Body of pancreas (tissue), 4 donors: ENCODE measurements at regions not wholly inside any gene's neighbourhood (a gene's known extent, or its start where the extent isn't known, plus 50 kb on each side); places are given as distances from the start of the nearest gene placed in this dataset.

Experiments used
- POLR2A ChIP-seq, 3 donors: fragments of 450-650 bp; IDR thresholded peaks; one replicate each; pipeline ENCODE4 v1.6.1; 2016; ENCODE audit warnings: antibody characterized with exemption in 3 of 3, mild to moderate bottlenecking in 2 of 3
- TF ChIP-seq, protein P1 (sequence below), 7 experiments: fragments of 450-650 bp in 4 of 7; fragments of 200-600 bp in 3 of 7; sonication (generic) in 3 of 7; IDR thresholded peaks; one replicate each; pipeline ENCODE4 v1.5.1; 2016 to 2019; ENCODE audit warnings: antibody characterized with exemption in 7 of 7

DNA sequence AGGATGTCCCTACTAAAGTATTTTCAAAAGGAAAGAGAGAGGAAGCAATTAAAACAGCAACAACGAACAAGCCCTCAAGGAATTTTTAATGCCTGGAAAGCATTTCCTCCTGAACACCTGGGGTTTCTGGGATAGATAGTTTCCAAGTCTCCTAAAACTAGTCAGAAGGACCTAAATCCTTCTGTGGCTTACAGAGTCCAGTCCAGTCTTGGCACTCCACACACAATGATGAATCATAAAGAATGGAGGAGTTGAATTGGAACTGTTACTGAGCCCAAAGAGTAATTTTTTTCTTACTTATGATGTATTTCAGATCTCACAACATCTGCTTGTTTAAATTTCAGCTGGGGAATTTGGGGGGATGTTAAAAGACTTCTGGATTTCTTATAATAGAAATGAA is 144.6 kb upstream of the SETBP1 start:
- TF ChIP-seq, protein P1, sequence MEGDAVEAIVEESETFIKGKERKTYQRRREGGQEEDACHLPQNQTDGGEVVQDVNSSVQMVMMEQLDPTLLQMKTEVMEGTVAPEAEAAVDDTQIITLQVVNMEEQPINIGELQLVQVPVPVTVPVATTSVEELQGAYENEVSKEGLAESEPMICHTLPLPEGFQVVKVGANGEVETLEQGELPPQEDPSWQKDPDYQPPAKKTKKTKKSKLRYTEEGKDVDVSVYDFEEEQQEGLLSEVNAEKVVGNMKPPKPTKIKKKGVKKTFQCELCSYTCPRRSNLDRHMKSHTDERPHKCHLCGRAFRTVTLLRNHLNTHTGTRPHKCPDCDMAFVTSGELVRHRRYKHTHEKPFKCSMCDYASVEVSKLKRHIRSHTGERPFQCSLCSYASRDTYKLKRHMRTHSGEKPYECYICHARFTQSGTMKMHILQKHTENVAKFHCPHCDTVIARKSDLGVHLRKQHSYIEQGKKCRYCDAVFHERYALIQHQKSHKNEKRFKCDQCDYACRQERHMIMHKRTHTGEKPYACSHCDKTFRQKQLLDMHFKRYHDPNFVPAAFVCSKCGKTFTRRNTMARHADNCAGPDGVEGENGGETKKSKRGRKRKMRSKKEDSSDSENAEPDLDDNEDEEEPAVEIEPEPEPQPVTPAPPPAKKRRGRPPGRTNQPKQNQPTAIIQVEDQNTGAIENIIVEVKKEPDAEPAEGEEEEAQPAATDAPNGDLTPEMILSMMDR (IDR thresholded peaks at IDR 0.05), result no peak
- TF ChIP-seq POLR2A (IDR thresholded peaks at IDR 0.05), result no peak
